ENCODE measurements at regions not wholly inside any gene's neighbourhood (a gene's known extent, or its start where the extent isn't known, plus 50 kb on each side); places are given as distances from the start of the nearest gene placed in this dataset.
"Not testable (repeated sequence)": the region's sequence is repeated elsewhere in the genome, so short reads cannot be mapped to it uniquely, and the experiment has no call there.

DNA sequence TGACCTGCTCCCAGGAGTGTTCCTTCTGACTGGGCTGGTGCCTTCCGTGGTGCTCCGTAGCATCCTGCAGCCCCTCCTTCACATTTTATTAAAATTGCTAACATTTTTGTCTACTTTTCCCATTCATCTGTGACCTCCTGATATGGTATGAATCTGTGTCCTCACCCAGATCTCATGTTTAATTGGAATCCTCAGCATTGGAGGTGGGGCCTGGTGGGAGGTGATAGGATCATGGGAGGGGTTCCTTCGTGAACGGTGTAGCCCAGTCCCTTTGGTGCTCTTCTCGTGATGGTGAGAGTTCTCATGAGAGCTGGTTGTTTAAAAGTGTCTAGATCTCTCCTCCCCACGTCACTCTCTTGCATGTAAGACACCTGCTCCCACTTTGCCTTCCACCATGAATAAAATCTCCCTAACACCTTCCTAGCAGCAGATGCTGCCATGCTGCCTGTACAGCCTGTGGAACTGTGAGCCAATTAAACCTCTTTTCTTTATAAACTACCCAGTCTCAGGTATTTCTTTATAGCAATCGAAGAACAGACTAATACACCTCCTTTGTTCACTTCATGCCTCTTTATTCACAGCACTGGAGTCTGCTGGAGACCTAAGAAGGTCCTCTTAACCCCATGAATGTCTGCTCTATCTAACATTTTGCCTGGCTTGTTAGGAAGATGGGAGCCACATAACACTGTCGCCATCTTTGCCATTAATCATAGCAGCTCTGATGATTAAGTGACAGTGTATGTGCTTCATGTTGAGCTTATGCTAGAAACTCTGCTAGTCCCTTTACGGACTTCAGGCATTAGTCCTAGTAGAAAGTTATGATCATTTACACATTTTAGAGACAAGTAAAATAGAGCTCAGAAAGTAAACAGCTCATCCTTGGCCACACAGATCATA is 377.7 kb upstream of the MAF start:
- no peak for DNase-seq (ENCODE audit: low read depth in 2 of 2)

- no peak for DNase-seq (ENCODE audit: low read depth in 2 of 2)
Observed at GRCh38 chr16:79973320-79973719, 372.8 kb upstream of the MAF start.

DNA sequence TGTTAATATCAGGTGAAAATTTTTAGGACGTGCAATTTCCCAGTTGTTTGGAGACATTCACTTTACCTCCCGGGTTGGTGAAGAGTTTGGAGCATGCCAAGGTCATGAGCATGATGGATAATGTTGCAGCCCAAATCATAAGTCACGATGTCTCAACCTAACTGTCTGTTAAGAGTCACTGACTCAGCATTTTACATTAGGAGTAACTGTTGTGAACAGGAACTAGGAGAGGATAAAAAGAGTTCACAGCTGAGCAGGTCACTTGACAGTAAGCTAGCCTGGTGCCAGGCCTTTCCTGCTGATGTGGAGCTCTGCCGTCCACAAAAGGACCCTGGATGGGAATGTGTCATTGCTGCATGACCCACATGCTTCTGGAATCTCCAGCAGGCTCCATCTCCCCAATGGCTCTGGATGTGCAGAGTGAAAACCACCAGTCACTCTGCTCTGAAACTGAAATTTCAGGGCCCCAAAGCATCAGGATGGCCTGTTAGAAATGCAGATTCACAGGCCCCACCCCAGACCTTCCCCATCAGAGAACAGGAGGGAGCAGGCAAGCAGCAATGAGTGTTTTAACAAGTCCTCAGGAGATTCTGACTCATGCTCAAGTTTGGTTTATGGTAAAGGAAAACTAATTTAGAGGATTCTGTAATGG is 371.6 kb upstream of the MAF start:
- no peak for DNase-seq (ENCODE audit: low read depth in 2 of 2)

GRCh38 chr16:79971237-79971572 is 370.7 kb upstream of the MAF start:
- DNase-seq (ENCODE audit: low read depth in 2 of 2): no peak

DNA sequence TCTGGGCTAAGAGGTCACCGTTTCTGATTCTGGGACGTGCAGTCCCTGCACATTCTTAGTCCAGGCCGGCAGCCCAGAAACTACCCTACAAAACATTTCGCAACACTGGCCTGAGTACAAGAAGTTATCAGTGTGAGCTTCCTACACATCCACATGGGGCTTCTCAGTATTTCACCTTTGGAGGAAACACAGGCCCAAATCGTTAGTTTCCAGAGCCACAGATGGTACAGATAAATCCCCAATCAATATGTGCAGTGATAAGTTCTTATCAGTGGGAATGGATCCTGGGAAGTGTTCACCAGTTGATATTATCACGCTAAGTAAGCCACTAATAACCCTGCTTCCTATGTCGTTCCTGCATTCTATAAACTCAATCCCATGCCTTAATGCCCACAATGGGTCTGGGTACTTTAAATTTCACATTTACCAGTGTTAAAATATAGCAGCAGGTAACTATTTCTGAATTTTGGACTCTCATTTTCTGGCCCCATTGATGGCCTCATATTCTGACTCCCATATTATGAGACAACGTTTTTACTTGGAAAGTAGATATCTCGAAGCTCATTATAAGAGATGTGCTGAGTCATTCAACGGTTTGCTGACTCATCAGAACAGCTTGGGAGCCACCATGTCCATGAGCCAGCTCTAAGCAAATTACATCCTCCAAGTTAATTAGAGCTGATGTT is 370.2 kb upstream of the MAF start:
- no peak for DNase-seq (ENCODE audit: low read depth in 2 of 2)

DNA sequence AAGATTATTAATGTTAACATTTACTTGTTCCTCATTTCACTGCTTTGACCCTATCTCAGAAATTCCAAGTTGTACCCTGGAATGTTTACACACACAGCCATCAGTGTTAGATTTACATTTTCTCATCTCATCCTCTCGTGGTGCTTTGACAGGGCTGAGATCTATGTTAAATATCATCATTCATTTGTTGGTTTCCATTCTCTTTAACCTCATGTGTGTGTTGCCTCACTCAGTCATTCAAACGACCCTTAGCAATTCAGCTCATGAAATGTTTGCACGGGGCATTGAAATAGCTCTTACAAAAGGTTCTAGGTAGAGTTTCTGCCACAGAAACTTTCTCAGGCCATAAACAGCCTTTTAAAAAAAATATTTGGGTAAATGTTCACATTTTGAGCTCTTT is 369.6 kb upstream of the MAF start:
- no peak for DNase-seq (ENCODE audit: low read depth in 2 of 2)

GRCh38 chr16:79969458-79969857 is 368.9 kb upstream of the MAF start:
- DNase-seq (ENCODE audit: low read depth in 2 of 2): no peak

DNA sequence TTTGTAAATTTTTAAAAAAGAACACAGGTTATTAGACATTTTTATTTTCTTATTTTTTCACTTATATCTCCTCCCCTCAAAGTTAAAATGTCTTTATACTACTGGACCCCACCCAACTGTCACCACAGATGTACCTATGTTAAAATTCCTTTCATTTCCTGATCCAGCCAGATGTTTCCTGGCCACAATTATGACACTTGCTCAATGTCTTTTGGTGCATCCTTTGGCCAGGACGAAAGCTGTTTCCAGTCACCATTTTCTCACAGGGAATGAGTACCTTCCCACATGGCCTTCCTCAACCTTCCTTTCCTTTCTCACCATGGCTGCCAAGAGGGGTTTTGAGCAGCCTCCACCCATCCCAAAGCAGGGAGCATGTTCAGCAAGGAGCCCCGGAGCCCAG is 365.7 kb upstream of the MAF start:
- no peak for DNase-seq (ENCODE audit: low read depth in 2 of 2)

GRCh38 chr16:79965718-79966117 is 365.2 kb upstream of the MAF start:
- no peak for DNase-seq (ENCODE audit: low read depth in 2 of 2)

DNA sequence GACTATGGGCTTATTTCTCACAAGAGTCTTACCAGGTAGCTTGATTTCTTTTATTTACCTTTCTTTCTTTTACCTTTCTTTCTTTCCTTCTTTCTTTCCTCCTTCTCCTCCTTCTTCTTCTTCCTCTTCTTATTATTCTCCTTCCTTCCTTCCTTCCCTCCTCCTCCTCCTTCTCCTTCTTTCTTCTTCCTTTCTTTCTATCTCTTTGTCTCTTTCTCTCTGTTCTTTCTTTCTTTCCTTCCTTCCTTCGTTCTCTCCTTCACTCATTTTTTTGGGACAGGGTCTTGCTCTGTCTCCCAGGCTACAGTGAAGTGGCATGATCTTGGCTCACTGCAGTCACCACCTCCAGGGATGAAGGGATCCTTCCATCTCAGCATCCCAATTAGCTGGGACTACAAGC is 363.6 kb upstream of the MAF start:
- DNase-seq (ENCODE audit: low read depth in 2 of 2): no peak

DNA sequence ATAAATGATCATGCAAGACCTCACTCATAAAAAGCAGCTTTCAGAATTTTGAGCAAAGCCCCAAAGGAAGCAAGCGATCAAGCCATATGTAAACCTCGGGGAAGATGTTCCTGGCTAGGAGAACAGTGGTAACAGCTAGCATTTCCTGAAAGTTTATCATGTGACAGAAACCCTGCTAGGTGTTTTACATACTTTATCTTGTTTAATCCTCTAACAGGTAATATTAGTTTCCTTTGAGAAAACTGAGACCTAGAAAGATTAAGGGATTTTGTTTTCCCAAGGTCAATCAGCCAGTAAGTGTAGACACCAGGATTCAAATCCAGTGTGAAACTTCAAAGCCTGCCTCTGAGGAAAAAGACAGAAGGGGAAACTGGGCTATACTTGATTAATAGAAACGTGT is 362.4 kb upstream of the MAF start:
- no peak for DNase-seq (ENCODE audit: low read depth in 2 of 2)

DNA sequence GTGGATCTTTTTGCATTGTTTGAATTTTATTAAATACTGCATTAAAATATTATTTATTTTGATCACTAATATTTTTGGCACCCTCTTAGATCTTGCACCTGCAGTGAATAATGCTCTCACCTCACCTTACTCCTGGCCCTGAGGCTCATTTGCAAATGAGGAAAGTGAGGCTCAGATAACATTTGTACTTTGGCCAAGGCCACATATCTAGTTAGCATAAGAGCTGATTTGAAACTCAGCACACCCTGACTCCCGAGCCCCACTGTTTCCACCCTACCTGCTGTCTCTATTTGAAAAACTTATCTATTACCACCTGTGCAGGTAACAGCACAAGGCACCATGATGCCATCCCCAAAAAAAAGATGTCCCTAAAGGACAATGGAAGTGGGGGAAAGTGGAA is 358.7 kb upstream of the MAF start:
- no peak for DNase-seq (ENCODE audit: low read depth in 2 of 2)

DNA sequence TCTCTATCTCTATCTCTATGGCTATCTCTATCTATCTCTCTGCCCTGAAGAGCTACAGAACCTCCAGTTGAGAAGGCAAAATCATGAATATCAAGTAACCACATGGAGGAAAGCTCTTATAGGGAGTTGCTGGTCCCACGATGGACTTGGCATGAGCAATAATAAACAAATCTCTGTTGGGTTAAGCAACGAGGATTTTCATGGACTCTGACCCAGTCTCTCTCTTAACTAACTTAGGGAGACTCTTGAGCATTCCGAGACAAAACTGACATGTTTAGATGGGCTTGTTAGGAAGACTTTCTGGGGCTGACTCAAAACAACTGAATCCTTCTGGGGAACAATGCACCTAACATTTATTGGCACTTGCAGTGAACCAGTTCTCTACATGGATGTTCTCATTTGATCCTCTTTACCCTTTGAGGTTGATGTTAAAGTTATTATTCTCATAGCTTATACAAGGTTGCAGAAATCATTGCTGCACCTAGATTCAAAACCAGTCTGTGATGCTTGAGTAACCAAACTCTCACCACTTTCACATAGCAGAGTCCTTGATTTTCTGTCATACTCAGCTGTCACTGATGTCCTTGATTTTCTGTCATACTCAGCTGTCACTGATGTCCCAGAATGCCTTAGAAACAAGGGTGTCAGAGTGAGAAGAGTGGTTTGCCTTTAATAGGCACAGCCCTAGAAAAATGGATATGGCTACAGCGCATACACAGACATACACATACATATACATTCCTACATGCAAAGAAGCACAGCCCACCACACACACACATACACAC is 354.6 kb upstream of the MAF start:
- DNase-seq (ENCODE audit: low read depth in 2 of 2): no peak

- DNase-seq (ENCODE audit: low read depth in 2 of 2): no peak
Observed at GRCh38 chr16:79950932-79951719, 350.6 kb upstream of the MAF start.

DNA sequence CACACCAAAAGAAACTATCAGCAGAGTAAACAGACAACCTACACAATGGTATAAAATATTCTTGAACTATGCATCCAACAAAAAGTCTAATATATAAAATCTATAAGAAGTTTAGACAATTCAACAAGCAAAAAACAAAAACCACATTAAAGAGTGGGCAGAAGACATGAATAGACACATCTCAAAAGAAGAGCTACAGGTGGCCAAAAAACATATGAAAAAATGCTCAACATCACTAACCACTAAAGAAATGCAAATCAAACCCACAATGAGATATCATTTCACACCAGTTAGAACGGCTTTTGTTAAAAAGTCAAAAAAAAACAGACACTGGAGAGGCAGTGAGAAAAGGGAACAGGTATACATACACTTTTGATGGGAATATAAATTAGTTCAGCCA is 348.9 kb upstream of the MAF start:
- DNase-seq (ENCODE audit: low read depth in 2 of 2): no peak

DNA sequence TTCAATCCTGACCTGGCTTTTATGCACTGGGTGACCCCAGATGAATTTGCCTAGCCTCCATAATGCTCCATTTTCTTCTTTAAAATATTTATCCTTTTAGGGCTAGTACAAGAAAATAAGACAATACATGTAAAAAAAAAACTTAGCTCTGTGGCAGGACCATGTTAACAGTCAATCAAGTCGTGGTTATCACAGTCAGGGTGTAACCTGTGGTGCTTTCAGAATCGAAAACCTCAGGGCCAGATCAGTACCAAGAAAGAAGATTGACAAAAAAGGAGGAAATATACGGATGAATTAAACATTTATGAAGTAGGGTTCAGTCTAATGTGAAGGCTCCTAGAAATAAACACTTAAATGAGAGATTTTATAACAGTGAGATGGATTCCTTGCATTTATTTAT is 347.2 kb upstream of the MAF start:
- DNase-seq (ENCODE audit: low read depth in 2 of 2): no peak

DNA sequence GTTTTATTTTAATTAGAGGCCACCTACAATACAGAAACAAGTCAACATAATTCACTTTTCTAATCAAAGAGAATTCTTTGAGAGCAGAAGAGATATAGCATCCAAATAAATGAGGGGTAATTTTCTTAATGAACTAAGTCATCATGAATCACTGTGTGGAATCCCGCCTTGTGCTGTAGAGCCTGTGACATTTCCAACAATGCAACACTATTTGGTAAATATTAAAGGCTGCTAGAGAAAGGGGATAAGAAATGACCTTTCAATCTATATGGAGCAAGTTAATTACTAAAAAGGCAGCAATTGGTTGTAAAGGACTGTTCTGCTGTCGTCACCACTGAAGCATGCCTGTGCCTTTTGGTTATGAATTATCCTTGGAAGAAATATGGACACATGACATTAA is 345.7 kb upstream of the MAF start:
- DNase-seq (ENCODE audit: low read depth in 2 of 2): no peak

GRCh38 chr16:79943736-79944135 is 343.2 kb upstream of the MAF start:
- no peak for DNase-seq (ENCODE audit: low read depth in 2 of 2)

DNA sequence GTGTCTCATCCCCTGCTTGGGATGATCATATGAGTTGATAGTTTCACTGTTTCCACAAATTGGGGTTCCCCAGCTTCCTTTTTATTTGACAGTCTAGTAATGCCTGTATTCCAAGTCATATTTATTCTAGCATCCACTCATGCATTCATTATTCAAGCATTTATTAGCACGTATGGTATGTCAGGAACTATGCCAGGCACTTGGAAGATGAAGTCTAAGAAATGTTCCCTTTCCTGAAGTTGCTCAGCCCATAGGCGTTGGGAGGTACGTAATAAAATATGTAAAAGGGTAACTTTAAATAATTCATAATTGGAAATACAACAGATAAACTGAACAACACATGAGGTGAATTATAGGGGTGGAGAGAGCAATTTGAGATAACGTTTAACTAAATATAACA is 338.0 kb upstream of the MAF start:
- no peak for DNase-seq (ENCODE audit: low read depth in 2 of 2)

DNA sequence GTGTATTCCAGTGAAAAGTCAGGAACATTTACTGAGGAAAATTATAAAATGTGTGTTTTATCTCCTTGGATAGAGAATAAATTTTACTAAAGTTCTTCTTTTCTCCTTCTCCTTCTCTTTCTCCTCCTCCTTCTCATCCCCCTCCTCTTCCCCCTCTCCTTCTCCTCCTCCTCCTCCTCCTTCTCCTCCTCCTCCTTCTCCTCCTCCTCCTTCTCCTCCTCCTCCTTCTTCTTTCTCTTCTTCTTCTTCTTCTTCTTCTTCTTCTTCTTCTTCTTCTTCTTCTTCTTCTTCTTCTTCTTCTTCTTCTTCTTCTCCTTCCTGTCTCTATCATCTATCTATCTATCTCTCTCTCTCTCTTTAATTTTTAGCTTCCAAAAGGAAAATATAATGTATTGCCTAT is 337.1 kb upstream of the MAF start:
- DNase-seq (ENCODE audit: low read depth in 2 of 2): not testable (repeated sequence)

GRCh38 chr16:79933603-79934002 is 333.1 kb upstream of the MAF start:
- DNase-seq (ENCODE audit: low read depth in 2 of 2): no peak
